ENCODE measurements at regions not wholly inside any gene's neighbourhood (a gene's known extent, or its start where the extent isn't known, plus 50 kb on each side); places are given as distances from the start of the nearest gene placed in this dataset.

DNA sequence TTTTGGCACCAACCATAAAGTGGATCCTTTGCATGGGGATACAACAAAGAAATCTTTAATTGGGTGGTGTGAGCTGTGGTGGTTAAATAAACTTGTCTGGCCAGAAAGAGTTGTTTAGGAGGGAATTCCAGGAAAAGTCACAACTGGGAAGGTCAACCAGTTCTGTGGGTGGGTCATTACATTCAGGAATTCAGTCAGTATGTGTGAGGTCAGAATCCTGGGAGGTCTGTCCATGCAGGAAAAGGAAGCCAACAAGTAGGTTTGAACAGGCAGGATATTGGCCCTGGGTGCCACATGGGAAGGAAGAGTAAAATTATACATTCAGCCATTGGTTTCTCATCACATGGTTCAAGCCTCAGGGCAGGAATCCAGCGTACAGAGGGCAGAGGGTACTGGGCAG is 162.3 kb upstream of the ADAMTS5 start:
- DNase-seq (ENCODE audit: low read depth), result no peak

DNA sequence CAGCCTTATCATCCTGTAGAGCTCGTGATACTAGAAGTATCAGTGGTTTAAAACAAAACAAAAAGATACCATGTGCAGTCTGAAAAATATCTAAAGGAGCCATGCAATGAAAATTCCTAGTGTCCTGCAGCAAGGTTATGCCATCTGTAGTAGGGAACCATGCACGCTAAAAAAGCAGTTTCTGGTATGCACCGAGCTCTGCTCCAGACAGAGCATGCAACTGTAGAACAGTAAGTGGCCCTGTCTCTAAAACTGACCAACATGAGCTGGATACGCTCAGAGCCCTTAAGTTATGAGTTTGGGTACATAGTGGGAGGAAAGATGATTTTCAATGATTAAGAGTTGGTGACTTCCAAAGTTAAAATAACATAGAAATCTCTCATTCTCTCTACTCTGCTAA is 159.3 kb upstream of the ADAMTS5 start:
- no peak for DNase-seq (ENCODE audit: low read depth)

DNA sequence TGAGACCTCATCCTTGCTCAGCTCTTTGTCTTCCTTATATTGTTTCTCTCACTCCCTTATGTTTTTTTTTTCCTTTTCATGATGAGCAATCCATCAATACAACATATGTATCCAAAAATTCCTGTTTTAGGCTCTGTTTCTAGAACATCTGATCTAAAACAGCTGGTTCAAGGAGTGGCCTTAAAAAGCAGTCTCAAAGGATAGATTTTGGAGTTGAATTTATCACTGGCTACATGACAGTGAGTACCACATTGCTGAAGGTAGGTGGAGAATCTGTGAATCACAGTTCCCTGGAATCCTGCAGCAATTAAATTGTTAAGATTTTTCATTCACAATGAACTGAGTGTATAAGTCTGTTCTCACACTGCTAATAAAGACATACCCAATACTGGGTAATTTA is 155.8 kb upstream of the ADAMTS5 start:
- no peak for DNase-seq (ENCODE audit: low read depth)

DNA sequence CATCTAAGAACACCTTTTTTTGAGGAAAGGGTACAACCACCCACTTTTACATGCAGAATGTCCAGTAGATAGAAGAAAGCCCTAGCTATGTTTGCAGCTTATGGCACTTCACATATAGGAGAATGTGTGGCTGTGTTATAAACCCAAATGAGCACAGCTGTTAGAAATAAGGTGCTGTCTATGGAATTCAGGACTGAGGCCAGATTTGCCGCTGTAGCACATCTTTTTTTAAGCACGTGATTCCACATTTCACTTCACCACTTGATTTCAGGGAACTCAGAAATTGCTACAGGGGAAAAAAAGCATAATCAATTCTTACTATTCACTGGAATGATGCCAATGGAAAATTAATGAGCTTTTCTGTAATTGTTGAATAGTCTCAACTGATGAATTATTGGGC is 147.2 kb upstream of the ADAMTS5 start:
- DNase-seq (ENCODE audit: low read depth), result no peak

DNA sequence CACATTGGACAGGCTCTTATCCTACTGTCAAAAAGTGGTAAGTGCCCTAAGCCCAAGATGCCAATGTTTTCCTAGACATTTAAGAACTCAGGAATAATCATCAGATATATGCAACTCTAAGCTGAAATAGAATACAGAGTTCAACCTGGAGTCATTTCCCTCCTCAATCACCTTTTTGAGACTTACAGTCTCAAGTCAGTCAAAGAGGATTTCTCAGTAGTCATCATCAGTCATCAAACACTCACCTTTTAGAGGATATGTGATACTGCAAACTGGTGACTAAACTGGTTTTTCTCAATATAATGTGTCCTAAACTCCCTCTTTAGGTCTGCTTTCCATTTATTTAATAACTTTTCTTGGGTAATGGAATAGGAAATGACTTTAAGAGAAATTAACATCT is 145.3 kb upstream of the ADAMTS5 start:
- no peak for DNase-seq (ENCODE audit: low read depth)

DNA sequence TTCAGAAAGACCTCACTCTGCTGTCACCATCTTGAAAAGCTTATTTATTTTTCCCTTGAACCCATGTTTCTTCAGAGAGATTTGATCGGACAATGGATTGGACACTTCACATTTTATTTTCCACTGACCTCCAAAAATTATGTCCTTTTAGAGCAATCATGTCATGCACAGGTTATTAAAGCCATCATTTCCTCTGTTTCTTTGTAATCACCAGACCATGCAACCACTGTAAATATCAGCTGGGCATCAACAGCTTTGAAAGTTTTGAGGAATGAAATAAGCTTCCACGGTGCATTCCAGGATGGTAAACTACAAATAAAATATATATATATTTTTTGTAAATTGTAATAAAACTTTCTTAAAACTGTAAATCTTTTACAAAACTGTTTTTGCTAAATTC is 144.1 kb upstream of the ADAMTS5 start:
- DNase-seq (ENCODE audit: low read depth), result no peak

DNA sequence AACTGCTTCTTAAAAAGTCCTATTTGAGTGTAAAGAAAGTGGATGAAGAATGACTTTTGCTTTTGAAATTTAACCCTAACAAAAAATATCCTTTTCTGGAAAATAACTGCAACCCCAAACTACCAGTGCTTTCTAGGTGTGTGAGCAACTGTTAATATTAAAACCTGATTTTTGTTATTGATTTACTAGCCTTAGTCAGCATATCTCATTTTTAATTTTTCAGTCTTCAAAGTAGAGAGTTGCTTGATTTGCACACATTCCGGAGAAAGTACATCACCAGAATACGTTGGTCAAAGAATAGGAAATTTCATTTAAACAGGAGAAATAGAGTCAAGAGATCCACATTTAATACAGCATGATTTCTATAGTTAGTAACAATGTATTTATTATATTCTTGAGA is 141.8 kb upstream of the ADAMTS5 start:
- DNase-seq (ENCODE audit: low read depth), result no peak

DNA sequence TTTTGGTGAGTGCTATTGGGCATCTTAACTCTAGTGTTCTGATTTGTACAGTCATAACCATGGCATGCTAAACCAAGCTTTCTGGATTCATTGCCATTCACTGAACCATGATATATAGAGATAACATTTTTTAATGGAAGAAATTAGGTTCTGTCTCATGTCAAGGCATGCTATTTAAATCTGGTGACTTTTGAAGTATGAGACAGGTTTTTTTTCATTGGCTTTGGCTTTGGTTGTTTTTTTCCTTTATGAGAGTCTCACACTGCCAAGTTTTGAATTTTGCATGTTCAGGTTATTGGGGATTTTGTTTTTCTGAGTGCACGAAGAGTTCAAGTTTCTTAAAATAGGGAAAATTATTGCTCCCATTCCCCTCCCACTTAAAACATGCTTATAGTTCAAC is 141.3 kb upstream of the ADAMTS5 start:
- DNase-seq (ENCODE audit: low read depth), result no peak

DNA sequence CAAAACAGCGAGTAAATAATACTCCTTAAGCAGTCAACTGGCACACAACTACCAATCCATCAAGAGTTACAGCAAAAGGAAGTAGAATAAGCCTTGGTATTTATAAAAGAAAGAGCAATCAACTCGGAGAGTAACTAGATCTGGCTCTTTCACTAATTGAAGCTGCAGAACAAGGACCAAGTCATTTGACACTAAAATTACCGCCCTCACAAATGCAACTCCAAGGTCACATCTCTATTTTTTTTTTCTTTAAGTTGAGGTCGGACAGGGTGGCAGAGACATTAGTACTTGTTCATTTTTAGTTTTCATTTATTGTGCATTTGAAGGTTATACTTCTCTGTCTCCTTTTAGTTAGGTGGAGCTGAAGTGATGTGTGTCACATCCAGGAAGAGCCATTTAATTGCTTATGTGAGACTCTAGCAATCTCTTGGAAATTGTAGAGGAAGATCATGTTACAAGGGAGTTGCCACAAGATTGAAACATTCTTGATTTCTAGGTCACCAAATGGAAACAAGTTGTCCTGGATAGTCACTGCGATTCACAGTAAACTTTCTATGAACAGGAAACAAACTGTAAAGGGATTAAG is 138.1 kb upstream of the ADAMTS5 start:
- DNase-seq (ENCODE audit: low read depth), result no peak

DNA sequence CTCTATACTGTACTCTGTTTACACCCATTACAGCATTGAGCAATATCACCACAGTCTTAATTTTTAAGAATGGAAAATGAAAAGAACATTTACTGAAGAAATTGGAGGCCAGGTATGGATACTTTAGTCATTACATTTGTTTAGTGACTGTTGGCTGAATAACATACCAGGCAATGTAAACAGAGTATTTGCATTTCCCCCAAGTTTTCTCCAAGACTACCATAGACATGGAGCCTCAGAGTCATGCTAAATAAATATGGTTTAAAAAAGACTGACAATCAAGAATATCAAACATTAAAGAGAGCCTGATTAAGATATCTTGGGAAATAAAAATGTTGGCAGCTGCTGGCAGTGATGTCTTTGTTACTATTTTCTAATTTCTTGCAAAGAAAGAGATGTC is 136.9 kb upstream of the ADAMTS5 start:
- no peak for DNase-seq (ENCODE audit: low read depth)

DNA sequence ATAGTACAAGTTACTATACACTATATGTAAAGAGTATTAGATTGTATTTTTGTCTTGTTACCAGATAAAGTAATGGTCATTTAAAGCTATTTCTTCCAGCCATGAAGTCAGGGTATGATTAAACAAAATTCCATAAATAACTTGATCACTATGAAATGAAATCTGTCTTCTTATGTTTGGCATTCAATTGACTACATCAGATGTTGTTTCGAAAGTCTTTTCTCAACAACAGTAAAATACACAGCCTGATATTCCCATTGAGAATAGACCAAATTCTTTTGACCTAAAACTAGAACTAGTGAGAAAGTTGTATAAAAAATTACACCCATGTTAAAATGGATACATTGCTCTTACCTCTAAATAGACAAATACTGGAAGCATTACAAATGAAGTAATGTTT is 134.6 kb upstream of the ADAMTS5 start:
- no peak for DNase-seq (ENCODE audit: low read depth)

DNA sequence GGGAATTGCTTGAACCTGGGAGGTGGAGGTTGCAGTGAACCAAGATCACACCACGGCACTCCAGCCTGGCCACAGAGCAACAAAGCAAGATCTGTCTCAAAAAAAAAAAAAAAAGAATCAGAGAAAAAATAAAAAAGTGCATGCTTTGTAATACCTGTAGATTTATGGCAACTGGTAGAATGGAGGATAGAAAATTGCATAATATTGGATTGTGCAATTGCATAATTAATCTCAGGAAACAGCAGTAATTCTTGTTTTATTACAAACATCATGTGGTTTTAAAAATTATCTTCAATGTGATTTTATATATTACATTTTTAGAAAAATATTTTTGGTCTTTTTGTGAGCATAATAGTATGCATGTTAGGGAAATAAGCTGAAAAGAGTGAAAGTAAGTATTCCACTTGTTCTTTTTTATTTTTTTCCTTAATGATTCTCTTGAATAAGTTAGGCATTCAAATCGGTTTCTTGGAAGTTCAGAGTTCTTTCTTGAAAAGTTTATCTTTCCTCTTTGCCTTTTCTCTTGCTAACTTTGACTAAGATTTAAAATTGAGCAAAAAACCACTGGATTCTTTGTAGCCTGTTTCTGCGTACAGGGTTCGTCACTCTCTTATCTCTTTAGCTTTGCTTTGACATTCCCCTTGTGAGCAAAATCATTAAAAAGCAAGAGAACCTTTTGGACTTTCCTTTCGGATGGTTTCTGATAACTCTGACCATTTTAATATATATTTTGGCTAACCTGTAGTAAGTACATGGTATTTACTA is 127.5 kb upstream of the ADAMTS5 start:
- DNase-seq (ENCODE audit: low read depth), result no peak

DNA sequence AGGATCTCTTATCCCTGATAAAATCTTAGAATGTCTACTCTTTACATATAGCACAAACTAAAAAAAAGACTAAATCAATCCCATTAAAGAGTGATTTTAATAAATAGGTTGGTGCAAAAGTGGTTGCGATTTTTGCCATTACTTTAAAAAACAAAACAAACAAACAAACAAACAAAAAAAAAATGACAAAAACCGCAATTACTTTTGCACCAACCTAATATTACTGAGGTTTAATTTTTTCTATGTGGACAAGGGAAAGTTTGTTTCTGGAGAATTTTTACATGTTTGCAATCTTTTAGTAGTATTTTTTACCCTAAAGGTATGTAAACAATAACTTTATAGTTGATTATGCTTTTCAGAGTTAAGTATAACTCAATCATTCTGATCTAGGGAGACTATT is 119.7 kb upstream of the ADAMTS5 start:
- no peak for DNase-seq (ENCODE audit: low read depth)

DNA sequence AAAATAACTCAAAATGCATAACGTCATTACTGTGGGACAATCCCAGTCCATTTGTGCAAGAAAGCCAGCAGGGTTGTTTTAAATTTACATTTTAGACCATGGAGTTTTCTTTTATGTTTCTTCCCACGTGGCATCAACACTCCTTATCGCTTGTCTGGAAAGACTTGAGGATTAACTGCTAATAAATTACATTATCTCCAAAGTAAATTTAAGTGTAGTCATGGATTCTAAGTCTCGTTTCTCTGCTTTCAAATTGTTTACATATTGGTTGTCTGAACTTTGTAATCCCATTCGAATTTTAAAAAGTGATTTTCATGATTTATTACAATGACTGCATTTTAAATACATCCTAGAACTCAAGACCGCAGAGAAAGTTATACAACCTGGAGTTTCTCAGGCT is 119.3 kb upstream of the ADAMTS5 start:
- no peak for DNase-seq (ENCODE audit: low read depth)

DNA sequence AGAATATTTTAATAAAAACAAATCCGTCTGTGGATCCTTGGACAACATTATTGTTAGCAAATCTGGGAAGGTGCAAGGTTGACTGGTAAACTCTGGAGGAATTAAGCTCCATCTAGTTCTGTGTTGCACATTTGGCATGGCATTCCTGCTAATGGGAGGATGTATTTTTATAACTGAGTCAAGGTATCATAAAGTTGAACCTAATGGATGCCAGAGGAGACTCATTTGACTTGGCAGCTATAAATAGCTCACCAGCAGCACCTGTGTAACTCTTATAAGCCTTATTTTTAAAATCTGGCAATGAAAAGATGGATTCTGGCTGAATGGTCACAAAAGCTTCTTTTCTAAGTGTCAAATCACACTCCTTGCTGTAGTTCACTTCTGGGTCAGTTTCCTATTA is 118.5 kb upstream of the ADAMTS5 start:
- DNase-seq (ENCODE audit: low read depth), result no peak

DNA sequence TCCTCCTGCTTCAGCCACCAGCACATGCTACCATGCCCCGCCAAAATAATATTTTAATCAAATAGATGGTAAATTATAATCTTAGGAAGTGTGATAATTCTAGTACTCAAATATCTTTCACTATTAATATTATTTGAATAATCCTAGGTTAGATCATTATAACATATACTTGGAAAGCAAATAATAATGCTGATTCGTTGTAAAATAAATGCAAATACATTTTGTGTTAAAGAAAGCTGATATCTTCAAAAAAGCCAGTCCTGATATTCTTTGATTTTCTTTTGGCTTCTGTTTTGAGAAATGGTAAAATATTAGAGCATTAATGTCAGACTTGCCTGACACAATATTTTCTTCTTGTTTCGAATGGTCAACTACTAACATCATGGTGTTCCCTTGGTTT is 116.3 kb upstream of the ADAMTS5 start:
- DNase-seq (ENCODE audit: low read depth), result no peak

DNA sequence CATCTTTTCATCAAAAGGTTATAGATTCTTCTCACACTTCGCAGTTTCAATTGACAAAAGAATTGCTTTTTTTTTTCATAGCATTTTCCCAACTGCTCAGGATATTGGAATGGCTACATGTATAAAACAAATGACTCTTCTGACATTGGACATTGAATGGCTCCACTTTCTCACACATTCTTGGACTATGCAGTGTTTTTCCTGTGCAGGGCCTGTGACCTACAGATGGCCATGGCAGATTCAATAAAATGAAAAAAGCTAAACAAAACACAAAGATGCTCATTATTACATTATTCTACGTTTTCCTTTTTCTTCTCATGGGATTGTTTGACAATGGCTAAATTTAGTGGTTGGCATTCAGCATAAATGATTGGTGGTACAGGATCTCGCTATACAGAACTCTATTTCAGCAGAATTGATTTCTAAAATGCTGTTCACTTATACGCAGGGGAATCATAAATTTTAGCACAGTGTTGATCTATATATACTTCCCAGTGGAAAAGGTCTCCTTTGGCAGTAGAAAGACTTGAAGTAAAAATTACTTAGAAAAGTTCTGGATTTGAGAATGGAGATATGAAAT is 115.6 kb upstream of the ADAMTS5 start:
- no peak for DNase-seq (ENCODE audit: low read depth)

DNA sequence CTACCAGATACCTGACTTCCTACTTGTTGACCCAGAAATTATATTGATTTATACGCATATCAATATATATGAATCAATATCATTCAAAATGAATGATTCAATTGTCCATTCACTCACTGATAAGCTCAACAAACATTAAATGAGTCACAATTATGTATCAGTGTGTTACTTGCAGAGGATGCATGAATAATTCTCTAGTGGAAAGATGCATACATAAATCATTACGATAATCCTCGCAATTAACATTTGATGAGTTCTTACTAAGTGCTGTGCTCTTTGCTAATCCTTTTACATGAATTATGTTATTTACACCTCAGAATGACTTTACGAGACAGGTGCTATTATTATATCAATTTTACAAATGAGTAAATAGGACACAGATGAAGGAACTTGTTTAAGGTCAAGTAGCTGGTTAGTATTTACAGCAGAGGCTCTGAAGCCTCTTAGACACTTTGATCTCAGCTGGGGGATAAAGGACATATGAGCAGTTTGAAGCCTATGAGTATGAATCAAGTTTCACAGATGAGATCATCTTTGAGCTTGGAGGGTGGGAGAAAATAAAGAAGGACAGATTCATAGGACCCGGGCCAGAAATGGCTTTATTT is 112.8 kb upstream of the ADAMTS5 start:
- DNase-seq (ENCODE audit: low read depth), result no peak

DNA sequence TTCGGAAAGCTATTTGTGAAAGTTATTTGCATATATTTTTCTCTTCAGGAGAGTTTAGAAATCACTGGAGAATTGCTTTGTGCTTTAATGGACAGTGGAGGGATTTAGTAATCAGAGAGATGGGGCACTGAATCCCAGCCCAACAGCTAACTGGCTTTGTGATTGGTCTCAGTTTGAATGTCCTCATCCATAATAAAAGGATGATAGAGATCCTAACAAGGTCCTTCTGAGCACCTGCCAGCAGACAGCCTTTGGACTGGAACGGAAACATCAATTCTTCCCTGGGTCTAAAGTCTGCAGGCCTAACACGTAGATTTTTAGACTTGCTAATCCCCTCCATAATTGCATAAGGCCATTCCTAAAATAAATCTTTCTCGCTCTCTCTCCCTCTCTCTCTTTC is 112.0 kb upstream of the ADAMTS5 start:
- no peak for DNase-seq (ENCODE audit: low read depth)

DNA sequence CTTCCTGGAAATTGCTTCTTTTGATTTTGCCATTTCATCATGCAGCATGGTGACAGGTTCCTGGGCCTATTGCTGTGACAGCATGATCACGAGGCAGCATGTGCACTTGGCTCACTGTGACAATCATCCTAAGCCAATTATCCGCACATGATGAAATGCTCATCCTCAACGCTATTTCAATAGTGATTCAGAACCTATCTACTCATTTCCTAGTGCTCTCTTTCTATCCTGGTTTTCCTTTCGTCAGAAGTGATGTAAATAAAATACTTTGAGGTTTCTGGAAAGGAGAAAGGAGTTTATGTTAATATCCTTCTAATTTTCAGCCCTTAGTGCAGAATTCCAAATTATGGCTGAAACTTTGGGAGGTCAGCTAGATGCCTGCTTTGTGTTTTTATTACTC is 110.6 kb upstream of the ADAMTS5 start:
- no peak for DNase-seq (ENCODE audit: low read depth)

DNA sequence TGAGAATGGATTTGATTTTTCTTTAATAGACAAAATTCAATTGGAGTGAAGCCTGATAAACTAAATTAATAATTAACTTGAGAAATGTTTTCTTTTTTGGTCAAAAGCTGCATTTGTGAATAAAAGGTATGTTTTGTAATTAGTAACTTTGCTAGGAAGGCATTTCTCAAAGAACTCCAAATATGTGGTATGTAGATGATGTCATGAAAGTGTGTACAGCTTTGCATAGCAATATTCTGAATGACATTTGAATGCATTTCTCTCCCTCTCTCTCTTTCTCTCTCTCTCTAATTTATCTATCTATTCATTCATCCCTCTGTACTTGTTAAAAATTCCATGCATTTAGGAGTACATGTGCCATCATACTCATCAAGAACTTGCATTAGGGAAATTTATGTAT is 109.1 kb upstream of the ADAMTS5 start:
- DNase-seq (ENCODE audit: low read depth), result no peak

DNA sequence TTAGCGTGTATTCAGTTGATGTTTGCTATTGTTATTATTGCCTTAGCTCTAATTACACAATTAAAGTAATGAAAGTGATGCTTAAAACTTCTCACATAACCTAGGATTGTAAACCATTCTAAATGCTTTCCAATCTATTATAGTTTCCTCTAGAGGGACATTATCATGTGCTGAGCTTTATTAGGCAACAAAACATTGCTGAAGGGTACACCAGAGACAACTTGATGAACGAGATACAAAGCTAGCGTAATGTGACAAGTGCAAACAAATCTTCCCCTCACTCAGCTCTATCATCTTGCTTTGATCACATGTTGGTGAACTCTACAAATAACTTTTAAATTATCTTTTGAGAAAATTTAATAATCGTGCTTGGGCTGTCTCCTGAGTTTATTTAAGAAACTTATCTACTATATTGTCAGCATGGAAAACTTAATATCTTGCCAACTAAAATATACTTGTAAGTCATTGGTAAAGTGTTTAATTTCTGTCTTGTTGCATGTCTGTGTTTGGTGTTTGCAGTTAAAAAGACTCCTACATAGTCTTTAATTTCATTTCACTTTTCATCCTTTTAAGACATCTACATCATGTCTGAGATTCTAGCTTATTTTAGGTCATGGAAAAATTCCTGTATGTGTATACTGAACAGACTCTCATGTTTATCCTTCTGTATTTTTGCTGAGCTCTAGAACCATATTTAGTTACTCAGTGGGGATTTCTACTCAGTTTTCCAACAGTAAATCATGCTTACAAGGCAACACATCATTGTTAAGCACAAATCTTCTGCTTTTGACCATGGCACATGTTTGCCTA is 104.2 kb upstream of the ADAMTS5 start:
- no peak for DNase-seq (ENCODE audit: low read depth)

DNA sequence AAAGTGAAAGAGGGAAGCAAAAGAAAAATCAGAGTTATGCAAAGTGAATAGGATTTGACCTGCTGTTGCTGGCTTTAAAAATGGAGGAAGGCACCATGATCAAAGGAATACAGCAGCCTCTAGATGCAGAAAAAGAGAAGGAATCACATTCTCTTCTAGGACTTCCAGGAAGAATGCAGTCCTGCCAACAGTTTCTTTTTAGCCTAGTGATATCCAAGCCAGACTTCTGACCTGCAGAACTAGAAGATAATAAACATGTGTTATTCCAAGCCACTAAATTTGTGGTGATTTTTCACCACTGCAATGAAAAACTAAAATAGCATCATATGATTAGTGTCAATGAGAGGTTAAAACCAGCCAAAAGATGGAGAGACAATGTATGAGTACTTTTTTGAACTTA is 101.9 kb upstream of the ADAMTS5 start:
- no peak for DNase-seq (ENCODE audit: low read depth)
